T-helper 17 cell (primary cell): ENCODE measurements at regions not wholly inside any gene's neighbourhood (a gene's known extent, or its start where the extent isn't known, plus 50 kb on each side); places are given as distances from the start of the nearest gene placed in this dataset.
"Not testable (repeated sequence)": the region's sequence is repeated elsewhere in the genome, so short reads cannot be mapped to it uniquely, and the experiment has no call there.

ENCODE experiments used
- ATAC-seq: fragments of 150-1000 bp; cut with Tn5 transposase; 2 replicates; pipeline ENCODE4 v1.10.0; 2021; ENCODE audit warnings: mild to moderate bottlenecking, moderate library complexity
- DNase-seq, 3 donors: peaks; one replicate each; pipeline versions ENCODE4 v3.0.0 to v3.0.0-alpha.2; 2020 to 2021
- H3K9me3 ChIP-seq: one replicate; pipeline ENCODE4 v1.7.0; 2013; ENCODE audit warnings: low read length, mild to moderate bottlenecking; ENCODE audit not compliant: control insufficient read depth, poor library complexity, severe bottlenecking
- H3K27ac Mint-ChIP-seq: one replicate; pipeline ENCODE4 v1.8.0; 2022; ENCODE audit warnings: mild to moderate bottlenecking, moderate library complexity, mixed read lengths
- H3K27me3 Mint-ChIP-seq: one replicate; pipeline ENCODE4 v1.8.0; 2022; ENCODE audit warnings: mixed read lengths
- H3K36me3 Mint-ChIP-seq: one replicate; pipeline ENCODE4 v1.8.0; 2022; ENCODE audit warnings: low read depth, mixed read lengths
- H3K4me1 Mint-ChIP-seq: one replicate; pipeline ENCODE4 v1.8.0; 2022; ENCODE audit warnings: mild to moderate bottlenecking, mixed read lengths
- H3K4me3 Mint-ChIP-seq: one replicate; pipeline ENCODE4 v1.8.0; 2022; ENCODE audit warnings: mild to moderate bottlenecking, moderate library complexity, mixed read lengths

GRCh38 chr7:35889870-35890269 is 89.0 kb downstream of the SEPTIN7 start:
- Mint-ChIP-seq H3K27me3 (no peaks in the 10 kb centered on the region), H3K4me3 (no peak overlapping the region), H3K27ac (peak overlapping the region; percentile 81), H3K4me1 (peaks cover 26% of the 10 kb centered on the region), H3K36me3 (peaks cover 7% of the 10 kb centered on the region)
- no peak for DNase-seq
- no peaks in the 10 kb centered on the region for H3K9me3 ChIP-seq
- ATAC-seq: no peak

- ATAC-seq (no peak), DNase-seq (no peak)
- no peaks in the 10 kb centered on the region for H3K9me3 ChIP-seq
- Mint-ChIP-seq H3K4me1 (peaks cover 24% of the 10 kb centered on the region), H3K4me3 (no peak overlapping the region), H3K27me3 (no peaks in the 10 kb centered on the region), H3K27ac (peak overlapping the region; percentile 24), H3K36me3 (peaks cover 7% of the 10 kb centered on the region)
Observed at GRCh38 chr7:35891004-35891830, 90.4 kb downstream of the SEPTIN7 start.

GRCh38 chr7:35893649-35894048 is 92.8 kb downstream of the SEPTIN7 start:
- no peaks in the 10 kb centered on the region for H3K9me3 ChIP-seq
- peak overlapping the region; percentile 59 for H3K27ac Mint-ChIP-seq
- no peak for DNase-seq
- ATAC-seq: no peak
- peaks cover 4% of the 10 kb centered on the region for H3K36me3 Mint-ChIP-seq
- peaks cover 21% of the 10 kb centered on the region for H3K4me1 Mint-ChIP-seq
- H3K4me3 Mint-ChIP-seq: no peak overlapping the region
- H3K27me3 Mint-ChIP-seq: no peaks in the 10 kb centered on the region

- no peak overlapping the region for H3K4me3 Mint-ChIP-seq
- no peaks in the 10 kb centered on the region for H3K36me3 Mint-ChIP-seq
- peaks cover 14% of the 10 kb centered on the region for H3K4me1 Mint-ChIP-seq
- DNase-seq (no peak), ATAC-seq (no peak)
- no peaks in the 10 kb centered on the region for H3K9me3 ChIP-seq
- H3K27me3 Mint-ChIP-seq: no peaks in the 10 kb centered on the region
- peak overlapping the region; percentile 74 for H3K27ac Mint-ChIP-seq
Observed at GRCh38 chr7:35894721-35895120, 93.9 kb downstream of the SEPTIN7 start.

GRCh38 chr7:35900651-35901050 is 99.8 kb downstream of the SEPTIN7 start:
- H3K27ac Mint-ChIP-seq: peak overlapping the region; percentile 9

GRCh38 chr7:35905555-35905954 is 104.7 kb downstream of the SEPTIN7 start:
- peaks cover 4% of the 10 kb centered on the region for H3K4me1 Mint-ChIP-seq
- no peaks in the 10 kb centered on the region for H3K27me3 Mint-ChIP-seq
- no peaks in the 10 kb centered on the region for H3K36me3 Mint-ChIP-seq
- ATAC-seq (no peak), DNase-seq (no peak)
- no peak overlapping the region for H3K27ac Mint-ChIP-seq
- H3K4me3 Mint-ChIP-seq: no peak overlapping the region
- H3K9me3 ChIP-seq: no peaks in the 10 kb centered on the region

More at GRCh38 chr7:35900651-35901050, 99.8 kb downstream of the SEPTIN7 start:
- Mint-ChIP-seq H3K36me3 (no peaks in the 10 kb centered on the region), H3K27me3 (no peaks in the 10 kb centered on the region), H3K4me1 (peaks cover 2% of the 10 kb centered on the region), H3K4me3 (no peak overlapping the region)
- no peak for DNase-seq
- no peak for ATAC-seq
- no peaks in the 10 kb centered on the region for H3K9me3 ChIP-seq

- no peak overlapping the region for H3K27ac Mint-ChIP-seq
- no peak overlapping the region for H3K4me3 Mint-ChIP-seq
- ATAC-seq (peak; percentile 93), DNase-seq (peak; percentile 16 to 54 (median 23))
- no peaks in the 10 kb centered on the region for H3K36me3 Mint-ChIP-seq
- peaks cover 4% of the 10 kb centered on the region for H3K4me1 Mint-ChIP-seq
- no peaks in the 10 kb centered on the region for H3K9me3 ChIP-seq
- no peaks in the 10 kb centered on the region for H3K27me3 Mint-ChIP-seq
Observed at GRCh38 chr7:35906191-35906908, 105.5 kb downstream of the SEPTIN7 start.

GRCh38 chr7:35908331-35909216 is 107.7 kb downstream of the SEPTIN7 start:
- H3K4me3 Mint-ChIP-seq: no peak overlapping the region
- H3K36me3 Mint-ChIP-seq: peaks cover 2% of the 10 kb centered on the region
- no peak for DNase-seq
- no peaks in the 10 kb centered on the region for H3K27me3 Mint-ChIP-seq
- ATAC-seq: no peak
- peaks cover 7% of the 10 kb centered on the region for H3K4me1 Mint-ChIP-seq
- H3K27ac Mint-ChIP-seq: no peak overlapping the region
- H3K9me3 ChIP-seq: no peaks in the 10 kb centered on the region

- no peak overlapping the region for H3K4me3 Mint-ChIP-seq
- peaks cover 2% of the 10 kb centered on the region for H3K36me3 Mint-ChIP-seq
- H3K9me3 ChIP-seq: no peaks in the 10 kb centered on the region
- DNase-seq (no peak), ATAC-seq (no peak)
- H3K27me3 Mint-ChIP-seq: no peaks in the 10 kb centered on the region
- no peak overlapping the region for H3K27ac Mint-ChIP-seq
- peaks cover 8% of the 10 kb centered on the region for H3K4me1 Mint-ChIP-seq
Observed at GRCh38 chr7:35909870-35910357, 109.1 kb downstream of the SEPTIN7 start.

GRCh38 chr7:35910621-35911020 is 109.8 kb downstream of the SEPTIN7 start:
- H3K9me3 ChIP-seq, H3K27me3 Mint-ChIP-seq, H3K36me3 Mint-ChIP-seq, H3K27ac Mint-ChIP-seq, DNase-seq, H3K4me3 Mint-ChIP-seq, ATAC-seq, H3K4me1 Mint-ChIP-seq: not testable (repeated sequence)

GRCh38 chr7:35913350-35913749 is 112.5 kb downstream of the SEPTIN7 start:
- not testable (repeated sequence) for H3K4me3 Mint-ChIP-seq, H3K9me3 ChIP-seq, DNase-seq, ATAC-seq, H3K27me3 Mint-ChIP-seq, H3K36me3 Mint-ChIP-seq, H3K27ac Mint-ChIP-seq
- H3K4me1 Mint-ChIP-seq: peaks cover 11% of the 10 kb centered on the region

- not testable (repeated sequence) for H3K27ac Mint-ChIP-seq, ATAC-seq, DNase-seq, H3K27me3 Mint-ChIP-seq, H3K9me3 ChIP-seq, H3K4me3 Mint-ChIP-seq, H3K36me3 Mint-ChIP-seq
- H3K4me1 Mint-ChIP-seq: peaks cover 11% of the 10 kb centered on the region
Observed at GRCh38 chr7:35914214-35914613, 113.4 kb downstream of the SEPTIN7 start.
